GM19099 (cell line): ENCODE measurements at regions not wholly inside any gene's neighbourhood (a gene's known extent, or its start where the extent isn't known, plus 50 kb on each side); places are given as distances from the start of the nearest gene placed in this dataset.
A peak's percentile ranks its signal among the peaks of the same experiment; 100 is the strongest.

Experiments
- POLR2A ChIP-seq: IDR thresholded peaks from 3 replicates; pipeline ENCODE4 v1.6.1; 2011; ENCODE audit warnings: low read depth; ENCODE audit not compliant: insufficient read length; ENCODE audit errors: extremely low read depth

DNA sequence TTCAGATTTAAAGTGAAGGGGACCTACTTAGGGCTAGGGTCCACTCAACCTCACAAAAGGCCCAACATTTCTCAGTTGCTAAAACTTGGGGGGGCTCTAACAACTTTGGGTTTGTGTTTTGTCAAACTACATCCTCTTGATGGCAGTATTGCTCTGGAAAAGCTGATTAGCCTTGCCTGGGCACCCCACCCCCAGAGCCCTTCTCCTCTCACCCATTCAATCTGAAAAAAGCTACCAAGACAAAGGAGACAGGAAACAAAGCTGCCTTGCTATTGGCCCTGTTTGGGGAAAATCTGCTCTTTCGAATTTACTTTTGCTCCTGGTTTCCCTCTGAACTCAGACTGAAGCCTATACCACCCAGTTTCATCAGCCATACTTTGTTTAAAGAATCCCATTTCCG lies 195.2 kb upstream of the STK26 start:
- TF ChIP-seq POLR2A, result no peak

DNA sequence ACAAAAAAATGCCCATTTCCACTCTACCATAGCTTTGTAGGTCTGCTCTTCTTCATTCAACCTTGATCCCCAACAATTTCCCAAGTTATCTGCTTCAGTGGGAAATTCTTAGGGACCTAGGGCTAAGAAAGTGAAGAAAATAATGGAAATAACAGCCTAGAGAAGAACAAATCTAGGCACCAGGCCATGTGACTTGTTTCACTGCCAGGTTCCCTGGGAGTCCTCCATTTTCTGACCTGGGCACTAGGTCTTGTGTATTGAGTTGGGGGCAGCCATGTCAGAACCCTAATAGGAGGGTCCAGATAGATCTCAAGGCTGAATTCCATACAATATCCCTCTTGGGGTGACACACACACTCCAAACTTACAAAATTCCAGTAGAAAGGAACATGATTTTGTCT lies 194.6 kb upstream of the STK26 start:
- TF ChIP-seq POLR2A, result no peak

DNA sequence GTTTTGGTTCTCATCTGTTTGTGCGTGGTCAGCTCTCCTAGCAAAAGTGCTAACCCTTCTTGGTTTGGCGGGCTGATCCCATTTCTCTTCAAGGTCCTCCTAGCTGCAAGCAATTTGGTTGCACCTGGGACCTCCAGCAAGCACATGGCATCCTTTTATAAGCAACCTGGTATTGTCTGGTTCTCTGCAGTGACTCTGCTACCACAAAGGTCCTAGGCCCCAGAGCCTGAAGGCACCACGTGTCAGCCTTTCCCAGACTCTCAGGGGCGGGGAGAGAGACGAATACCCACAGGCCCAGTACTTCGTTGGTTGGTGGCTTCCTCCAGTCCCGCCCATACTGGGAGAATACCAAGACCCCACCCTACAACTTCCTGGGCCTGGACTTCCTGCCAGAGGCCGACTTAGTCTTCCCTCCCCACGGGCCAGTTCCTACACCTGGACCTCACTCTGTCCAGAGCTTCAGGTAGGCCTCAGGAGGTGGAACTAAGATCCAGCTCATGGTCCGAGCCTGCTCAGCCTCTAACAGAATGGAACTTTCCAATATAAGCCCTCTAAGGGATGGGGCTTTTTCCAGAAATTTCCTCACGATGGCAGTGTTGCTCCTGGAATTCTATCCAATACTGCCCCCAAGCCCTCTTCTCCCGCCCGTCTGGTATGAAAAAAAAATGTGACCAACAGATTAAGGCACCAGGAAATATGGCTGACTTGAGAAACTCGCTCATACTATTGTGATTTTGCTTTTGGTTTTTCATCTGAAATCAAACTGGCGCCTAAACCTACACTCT lies 192.5 kb upstream of the STK26 start:
- peak; percentile 48 for TF ChIP-seq POLR2A

DNA sequence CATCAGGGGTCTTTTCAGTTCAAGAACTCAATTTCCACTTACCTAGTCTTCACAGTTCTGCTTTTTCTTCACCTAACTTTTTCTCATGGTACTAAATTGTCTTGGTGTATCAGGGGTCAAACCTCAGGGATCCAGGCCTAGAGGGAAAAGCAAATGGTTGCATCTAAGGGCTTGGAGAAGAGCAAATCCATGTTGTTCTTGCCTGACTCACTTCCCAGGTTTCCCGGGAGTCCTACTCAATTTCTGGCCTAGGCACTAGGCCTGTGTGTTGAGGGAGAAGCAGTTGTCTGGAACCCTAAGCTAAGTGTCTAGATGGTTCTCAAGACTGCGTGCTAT lies 191.9 kb upstream of the STK26 start:
- TF ChIP-seq POLR2A, result no peak

DNA sequence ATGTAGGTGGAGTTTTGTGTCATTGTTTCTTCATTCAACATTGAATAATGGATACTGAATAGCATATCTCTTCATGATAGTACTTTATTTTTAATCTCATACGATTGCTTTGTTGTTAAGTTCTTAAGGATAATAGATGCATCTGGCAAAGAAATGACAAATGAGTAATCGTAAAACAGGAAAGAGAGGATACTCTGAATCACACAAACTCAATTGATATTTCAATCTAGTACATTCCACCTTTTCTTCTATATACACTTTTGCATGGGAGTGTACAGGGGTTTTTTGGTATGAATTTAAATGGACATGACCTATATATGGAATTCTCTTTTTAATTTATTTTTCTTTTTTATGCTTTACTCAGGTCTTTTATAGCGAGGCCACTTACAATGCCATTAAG lies 186.9 kb upstream of the STK26 start:
- no peak for TF ChIP-seq POLR2A

DNA sequence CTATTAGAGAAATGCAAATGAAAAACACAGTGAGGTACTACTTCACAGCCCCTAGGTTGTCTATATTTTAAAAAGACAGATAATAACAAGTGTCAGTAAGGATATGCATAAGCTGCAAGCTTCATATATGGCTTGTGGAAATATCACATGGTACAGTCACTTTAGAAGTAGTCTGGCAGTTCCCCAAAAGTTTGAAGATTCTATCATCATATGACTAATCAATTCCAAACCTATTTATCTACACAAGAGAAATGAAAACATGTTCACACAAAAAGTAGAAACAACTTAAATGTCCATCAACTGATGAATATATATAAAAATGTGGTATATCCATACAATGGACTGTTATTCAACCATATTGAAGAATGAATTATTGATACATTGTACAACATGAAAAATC lies 185.8 kb upstream of the STK26 start:
- no peak for TF ChIP-seq POLR2A

DNA sequence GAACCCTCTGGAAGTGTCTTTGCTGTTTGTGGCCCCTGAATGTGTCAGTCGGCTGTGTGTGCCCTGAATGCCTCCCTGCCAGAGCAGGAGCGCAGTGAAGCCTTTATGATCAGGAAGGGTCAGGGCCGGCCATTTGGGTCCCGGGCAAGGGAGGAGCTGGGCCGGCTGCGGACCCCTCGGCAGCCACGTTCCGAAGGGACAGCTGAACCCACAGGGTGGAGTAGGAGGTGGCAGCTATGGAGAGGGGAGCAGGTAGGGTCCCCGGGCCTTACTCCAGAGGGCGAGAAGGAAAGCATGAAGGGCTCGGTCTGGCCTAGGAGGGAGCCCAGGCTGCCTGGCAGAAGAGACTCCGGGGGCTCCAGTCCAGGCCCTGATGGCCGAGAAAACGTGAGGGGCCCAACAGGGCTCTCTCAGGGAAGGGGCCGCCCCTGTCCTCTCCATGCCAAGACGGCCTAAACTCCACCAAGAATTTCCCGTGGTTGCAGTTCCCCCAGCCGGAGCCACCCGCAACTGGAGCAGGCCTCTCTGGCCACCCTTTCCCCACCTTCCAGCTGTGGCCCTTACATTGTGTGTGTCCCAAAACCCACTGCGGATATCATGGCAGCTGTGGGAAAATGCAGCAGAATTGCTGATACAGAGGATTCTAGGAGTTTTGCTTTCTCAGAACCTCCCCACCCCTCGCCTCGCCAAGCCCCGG lies 182.2 kb upstream of the STK26 start:
- no peak for TF ChIP-seq POLR2A

DNA sequence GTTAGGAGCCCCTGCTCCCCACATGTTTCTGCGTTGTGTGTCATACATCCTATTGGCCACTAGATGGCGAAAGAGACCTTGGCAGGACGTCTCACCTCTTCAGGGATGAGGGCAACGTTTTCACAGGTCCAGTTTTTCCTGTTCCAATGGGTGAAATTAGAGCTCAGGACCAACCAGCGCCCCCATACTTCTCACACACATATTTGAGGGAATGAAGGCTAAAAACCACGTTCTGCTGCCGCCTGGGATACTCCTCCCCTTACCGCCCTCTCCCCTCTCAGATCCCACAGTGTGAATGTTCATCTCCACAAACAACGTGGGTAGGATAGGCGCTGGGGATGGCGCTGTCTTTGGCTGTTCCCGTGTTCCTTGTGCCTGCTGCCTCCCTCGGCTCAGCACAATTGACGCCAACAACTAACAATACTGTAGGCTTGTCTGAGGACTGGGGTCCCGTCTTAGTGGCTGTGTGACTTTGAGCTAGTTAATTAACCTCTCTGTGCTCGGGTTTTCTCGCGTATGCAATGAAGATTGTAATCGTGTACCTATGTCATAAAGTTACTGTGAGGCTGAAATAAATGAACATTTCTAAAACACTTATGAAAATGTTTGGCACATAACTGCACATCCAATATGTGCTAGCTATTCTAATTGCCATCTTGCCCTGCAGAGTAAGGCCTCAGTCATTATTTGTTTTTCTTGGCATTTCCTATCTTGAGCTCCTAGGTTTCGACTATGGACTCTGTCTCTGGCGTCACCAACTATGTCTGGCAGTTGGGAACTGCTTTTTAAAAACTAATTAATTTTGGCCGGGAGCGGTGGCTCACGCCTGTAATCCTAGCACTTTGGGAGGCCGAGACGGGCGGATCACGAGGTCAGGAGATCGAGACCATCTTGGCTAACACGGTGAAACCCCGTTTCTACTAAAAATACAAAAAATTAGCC lies 181.3 kb upstream of the STK26 start:
- TF ChIP-seq POLR2A, result no peak

DNA sequence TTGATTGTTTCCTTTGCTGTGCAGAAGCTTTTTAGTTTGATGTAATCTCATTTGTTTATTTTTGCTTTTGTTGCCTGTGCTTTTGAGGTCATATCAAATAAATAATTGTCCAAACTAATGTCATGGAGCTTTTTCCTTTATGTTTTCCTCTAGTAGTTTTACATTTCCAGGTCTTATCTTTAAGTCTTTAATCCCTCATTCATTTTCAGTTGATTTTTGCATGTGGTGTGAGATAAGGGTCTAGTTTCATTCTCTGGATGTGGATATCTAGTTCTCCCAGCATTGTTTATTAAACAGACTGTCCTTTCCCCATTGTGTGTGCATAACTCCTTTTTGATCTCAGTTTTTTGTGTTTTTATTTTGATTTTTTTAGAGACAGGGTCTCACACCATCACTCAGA lies 179.1 kb upstream of the STK26 start:
- no peak for TF ChIP-seq POLR2A

DNA sequence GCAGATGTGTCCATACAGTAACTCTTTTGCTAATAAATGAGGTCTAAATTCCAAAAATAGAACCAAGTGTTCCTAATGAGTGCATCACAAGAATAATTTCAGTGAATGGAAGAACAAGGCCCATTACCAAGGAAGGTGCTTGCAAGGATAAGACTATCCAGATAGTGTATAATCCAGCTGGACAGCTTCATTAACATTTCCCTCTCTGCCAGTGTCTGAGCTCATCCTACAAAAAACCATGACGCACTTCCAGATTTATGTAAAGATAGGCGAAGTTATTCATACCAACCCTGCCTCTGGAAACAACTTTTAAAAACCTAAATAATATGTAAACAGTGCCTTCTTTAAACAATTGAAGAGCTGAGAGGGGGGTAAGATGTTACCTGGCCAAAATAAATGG lies 177.9 kb upstream of the STK26 start:
- no peak for TF ChIP-seq POLR2A

DNA sequence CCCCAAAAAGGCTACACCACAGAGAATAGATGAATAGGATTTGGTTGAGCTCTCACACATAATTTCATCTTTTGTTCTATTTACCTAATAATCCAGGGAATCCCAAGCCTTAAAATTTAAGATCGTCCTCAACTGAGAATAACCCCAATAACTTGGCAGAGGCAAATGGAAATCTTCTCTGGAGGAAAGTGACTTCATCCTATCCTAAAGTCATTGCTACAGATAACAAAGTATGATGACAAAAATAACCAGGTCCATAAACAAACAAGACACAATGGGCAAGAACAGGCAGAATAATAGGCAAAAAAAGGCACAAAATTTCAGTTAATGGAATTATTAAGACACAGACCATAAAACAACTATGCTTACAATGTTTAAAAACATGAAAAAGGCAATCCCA lies 177.3 kb upstream of the STK26 start:
- no peak for TF ChIP-seq POLR2A

DNA sequence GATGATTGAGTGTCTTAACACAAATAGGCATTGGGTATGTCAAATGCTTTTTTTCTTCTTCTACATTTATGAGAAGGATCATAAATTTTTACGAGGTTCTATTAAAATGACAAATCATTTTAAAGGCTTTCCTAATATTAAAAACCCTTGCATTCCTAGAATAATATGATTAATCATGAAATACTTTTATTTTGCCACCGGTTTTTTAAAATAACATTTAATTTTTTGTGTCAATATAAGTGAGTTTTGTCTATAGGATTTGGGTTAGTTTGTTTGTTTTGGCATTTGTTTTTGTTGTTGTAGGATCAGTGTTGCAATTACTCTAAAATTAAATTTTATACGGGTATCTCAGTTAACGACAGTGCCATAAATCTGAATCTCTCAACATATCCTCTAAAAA lies 169.7 kb upstream of the STK26 start:
- TF ChIP-seq POLR2A, result no peak

DNA sequence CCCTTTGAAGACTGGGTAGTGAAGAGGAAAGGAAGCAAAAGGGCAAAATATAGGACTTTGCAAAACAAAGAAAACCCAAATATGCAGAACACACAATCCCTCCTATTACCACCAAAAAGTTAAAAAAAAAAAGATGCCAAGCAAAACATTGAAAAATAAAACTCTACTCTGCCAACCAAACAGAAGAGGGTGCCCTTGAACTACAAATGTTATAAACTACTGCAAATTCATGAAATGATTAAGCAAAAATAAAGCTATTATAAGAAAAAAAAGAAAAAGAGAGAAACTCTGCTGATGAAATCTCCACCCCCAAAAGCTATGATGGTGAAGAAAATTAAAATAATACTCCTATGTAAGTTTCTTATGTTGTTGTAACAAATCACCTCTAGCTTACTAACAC lies 168.5 kb upstream of the STK26 start:
- TF ChIP-seq POLR2A, result no peak

DNA sequence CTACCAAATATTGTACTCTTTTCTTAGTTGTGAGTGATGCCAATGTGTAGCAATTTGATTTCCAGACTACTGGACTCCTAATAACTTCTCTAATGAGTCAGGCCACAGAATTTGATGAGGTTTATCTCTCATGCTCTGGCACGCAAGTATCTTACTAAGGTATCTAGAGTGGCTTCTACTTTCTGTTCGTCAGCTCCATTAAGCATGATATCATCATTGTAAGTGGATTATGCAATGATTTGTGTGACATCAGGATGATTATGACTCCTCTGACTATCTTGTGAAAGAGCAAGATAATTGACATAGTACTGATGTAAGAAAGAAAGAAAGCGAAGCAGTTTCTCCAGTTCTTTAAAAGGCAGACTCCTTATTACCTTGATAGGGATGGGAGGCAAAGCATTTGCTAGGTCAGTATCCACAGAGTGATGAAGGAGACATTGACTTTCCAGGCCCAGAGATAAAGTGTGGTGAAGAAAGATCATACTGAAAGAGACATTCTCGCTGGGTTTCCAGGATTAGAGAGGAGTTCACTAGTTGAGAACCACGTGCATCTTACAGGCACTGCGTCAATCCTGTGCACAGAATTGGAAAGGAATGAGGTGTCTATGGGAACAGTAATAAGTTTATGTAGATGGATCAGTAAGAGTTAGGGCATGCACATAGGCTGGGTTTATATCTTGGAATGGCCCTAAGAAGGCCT lies 161.9 kb upstream of the STK26 start:
- no peak for TF ChIP-seq POLR2A

DNA sequence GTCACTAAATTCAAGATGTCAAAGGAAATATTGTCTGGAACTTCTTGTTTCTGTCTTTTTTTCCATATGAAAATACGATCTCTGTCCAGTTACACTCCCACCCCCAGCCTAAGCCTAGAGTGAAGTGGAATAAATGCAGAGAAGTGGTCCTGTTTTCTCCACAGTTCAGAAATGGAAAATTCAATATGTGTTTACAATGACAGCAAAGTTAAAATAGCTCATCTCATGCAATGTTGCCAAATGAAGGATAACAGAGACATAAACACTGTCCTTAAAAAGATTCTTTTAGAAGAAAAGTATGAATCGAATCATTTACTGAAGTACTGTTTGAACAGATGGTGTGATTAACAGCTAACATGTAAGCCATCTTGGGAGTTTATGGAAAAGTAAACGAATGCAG lies 160.8 kb upstream of the STK26 start:
- no peak for TF ChIP-seq POLR2A
